WTC11 (cell line): ENCODE measurements at regions not wholly inside any gene's neighbourhood (a gene's known extent, or its start where the extent isn't known, plus 50 kb on each side); places are given as distances from the start of the nearest gene placed in this dataset.

Source experiments
- ATAC-seq: fragments of 200-7000 bp; cut with Tn5 transposase; 2 replicates; pipeline ENCODE4 v1.10.0; 2021; ENCODE audit warnings: mild to moderate bottlenecking, moderate library complexity
- CTCF ChIA-PET: fragments of 300-600 bp; sonication (Branson Sonifier 250); formaldehyde crosslinking; loops from one replicate; lab custom pipeline; 2021; ENCODE audit warnings: antibody characterized with exemption; lab: Charles Lee
- POLR2A ChIA-PET: fragments of 350-600 bp; sonication (Branson Sonifier 250); formaldehyde crosslinking; loops from one replicate; lab custom pipeline; 2021; ENCODE audit warnings: antibody characterized with exemption; lab: Charles Lee
- DNase-seq: peaks from one replicate; pipeline ENCODE4 v3.0.0; 2021; ENCODE audit warnings: low spot score
- H3K27ac Mint-ChIP-seq: 2 replicates; pipeline ENCODE4 v1.8.0; 2021; ENCODE audit warnings: mixed read lengths
- H3K27me3 Mint-ChIP-seq: 2 replicates; pipeline ENCODE4 v1.8.0; 2021; ENCODE audit warnings: low read depth, mild to moderate bottlenecking, moderate library complexity, mixed read lengths
- H3K36me3 Mint-ChIP-seq: 2 replicates; pipeline ENCODE4 v1.8.0; 2021; ENCODE audit warnings: mixed read lengths
- H3K4me1 Mint-ChIP-seq: 2 replicates; pipeline ENCODE4 v1.8.0; 2022; ENCODE audit warnings: mixed read lengths
- H3K4me3 Mint-ChIP-seq: 2 replicates; pipeline ENCODE4 v1.8.0; 2021; ENCODE audit warnings: mild to moderate bottlenecking, moderate library complexity, mixed read lengths
- H3K9me3 Mint-ChIP-seq: 2 replicates; pipeline ENCODE4 v1.8.0; 2021; ENCODE audit warnings: mixed read lengths
- AFF4 ChIP-seq: sonication (generic); formaldehyde crosslinking; IDR thresholded peaks from 2 replicates; pipeline ENCODE4 v1.8.1; 2023; ENCODE audit warnings: mild to moderate bottlenecking, missing genetic modification reagents, borderline replicate concordance
- ATF1 ChIP-seq: sonication (generic); formaldehyde crosslinking; IDR thresholded peaks from 2 replicates; pipeline ENCODE4 v1.8.1; 2023; ENCODE audit warnings: mild to moderate bottlenecking, moderate library complexity, missing genetic modification reagents
- ATF2 ChIP-seq: sonication (generic); formaldehyde crosslinking; IDR thresholded peaks from 2 replicates; pipeline ENCODE4 v1.8.1; 2022; ENCODE audit warnings: low read depth, missing genetic modification reagents, borderline replicate concordance
- ATF3 ChIP-seq: sonication (generic); formaldehyde crosslinking; conservative IDR thresholded peaks from 2 replicates; pipeline ENCODE4 v1.8.1; 2022; ENCODE audit warnings: mild to moderate bottlenecking, missing genetic modification reagents
- CBFB ChIP-seq: sonication (generic); formaldehyde crosslinking; IDR thresholded peaks from 2 replicates; pipeline ENCODE4 v1.8.1; 2022; ENCODE audit warnings: mild to moderate bottlenecking, low read depth, missing genetic modification reagents
- CREM ChIP-seq: sonication (generic); formaldehyde crosslinking; IDR thresholded peaks from 2 replicates; pipeline ENCODE4 v1.8.1; 2022; ENCODE audit warnings: mild to moderate bottlenecking, missing genetic modification reagents, moderate library complexity
- CTCF ChIP-seq: fragments of 200-600 bp; IDR thresholded peaks from 2 replicates; pipeline ENCODE4 v1.8.0; 2022; ENCODE audit warnings: antibody characterized with exemption
- E2F5 ChIP-seq: sonication (generic); formaldehyde crosslinking; IDR thresholded peaks from 2 replicates; pipeline ENCODE4 v1.8.1; 2022; ENCODE audit warnings: mild to moderate bottlenecking, moderate library complexity, missing genetic modification reagents
- FOXP1 ChIP-seq: sonication (generic); formaldehyde crosslinking; IDR thresholded peaks from 2 replicates; pipeline ENCODE4 v1.8.0; 2022; ENCODE audit warnings: missing genetic modification reagents, mild to moderate bottlenecking, moderate library complexity, borderline replicate concordance
- HMGA2 ChIP-seq: fragments of 250-450 bp; sonication (Bioruptor Pico); IDR thresholded peaks from 2 replicates; pipeline ENCODE4 v1.4.0; 2021; ENCODE audit warnings: mild to moderate bottlenecking, moderate library complexity
- JUN ChIP-seq: sonication (generic); formaldehyde crosslinking; IDR thresholded peaks from 2 replicates; pipeline ENCODE4 v1.8.0; 2023; ENCODE audit warnings: mild to moderate bottlenecking, missing genetic modification reagents
- NFYB ChIP-seq: sonication (generic); formaldehyde crosslinking; conservative IDR thresholded peaks from 2 replicates; pipeline ENCODE4 v1.8.0; 2022; ENCODE audit warnings: low read depth, missing genetic modification reagents
- NR2C2 ChIP-seq: sonication (generic); formaldehyde crosslinking; IDR thresholded peaks from 2 replicates; pipeline ENCODE4 v1.8.0; 2022; ENCODE audit warnings: mild to moderate bottlenecking, missing genetic modification reagents
- OVOL2 ChIP-seq: fragments of 250-450 bp; sonication (Bioruptor Pico); IDR thresholded peaks from 2 replicates; pipeline ENCODE4 v1.9.0; 2021; ENCODE audit warnings: mild to moderate bottlenecking, borderline replicate concordance
- RORB ChIP-seq: fragments of 250-450 bp; sonication (Bioruptor Pico); IDR thresholded peaks from 2 replicates; pipeline ENCODE4 v1.9.0; 2021; ENCODE audit warnings: mild to moderate bottlenecking
- SOX15 ChIP-seq: fragments of 250-450 bp; sonication (Bioruptor Pico); IDR thresholded peaks from 2 replicates; pipeline ENCODE4 v1.9.0; 2021; ENCODE audit warnings: mild to moderate bottlenecking
- ZNF121 ChIP-seq: sonication (generic); formaldehyde crosslinking; IDR thresholded peaks from 2 replicates; pipeline ENCODE4 v1.8.0; 2023; ENCODE audit warnings: missing genetic modification reagents
- ZNF138 ChIP-seq: sonication (generic); formaldehyde crosslinking; conservative IDR thresholded peaks from 2 replicates; pipeline ENCODE4 v1.8.1; 2022; ENCODE audit warnings: mild to moderate bottlenecking, moderate library complexity, missing genetic modification reagents
- ZNF263 ChIP-seq: sonication (generic); formaldehyde crosslinking; IDR thresholded peaks from 2 replicates; pipeline ENCODE4 v1.8.1; 2022; ENCODE audit warnings: low read depth, mild to moderate bottlenecking, moderate library complexity, missing genetic modification reagents
- ZNF425 ChIP-seq: fragments of 250-450 bp; sonication (Bioruptor Pico); conservative IDR thresholded peaks from 2 replicates; pipeline ENCODE4 v1.9.0; 2021; ENCODE audit warnings: mild to moderate bottlenecking
- ZNF512 ChIP-seq: sonication (generic); formaldehyde crosslinking; IDR thresholded peaks from 2 replicates; pipeline ENCODE4 v1.8.1; 2022; ENCODE audit warnings: missing genetic modification reagents, borderline replicate concordance
- ZNF671 ChIP-seq: fragments of 250-450 bp; sonication (Bioruptor Pico); IDR thresholded peaks from 2 replicates; pipeline ENCODE4 v1.8.0; 2021; ENCODE audit warnings: mild to moderate bottlenecking

- Mint-ChIP-seq H3K27ac (no peak overlapping the region), H3K36me3 (no peaks in the 10 kb centered on the region), H3K27me3 (no peaks in the 10 kb centered on the region), H3K4me1 (peaks cover 13% of the 10 kb centered on the region), H3K4me3 (no peak overlapping the region), H3K9me3 (no peaks in the 10 kb centered on the region)
- POLR2A ChIA-PET = no interaction called here
- CTCF ChIA-PET = interaction anchor here (2.0 kb wide), 1 partner anchor 37 kb away, joined by 6 read pairs; no protein-coding TSS in a partner anchor
- DNase-seq = no peak
- no peak for ATAC-seq
- TF ChIP-seq ZNF512 (CRISPR knock-in tag) = no peak
- TF ChIP-seq ZNF425 = no peak
- TF ChIP-seq ZNF263 (CRISPR knock-in tag) = no peak
- no peak for TF ChIP-seq ATF1 (CRISPR knock-in tag)
- no peak for TF ChIP-seq CBFB (CRISPR knock-in tag)
- no peak for TF ChIP-seq RORB (CRISPR knock-in tag)
- TF ChIP-seq SOX15 (CRISPR knock-in tag) = no peak
- TF ChIP-seq JUN (CRISPR knock-in tag) = no peak
- no peak for TF ChIP-seq CREM (CRISPR knock-in tag)
- TF ChIP-seq ATF3 = no peak
- TF ChIP-seq ATF2 = no peak
- TF ChIP-seq HMGA2 (CRISPR knock-in tag) = no peak
- no peak for TF ChIP-seq ZNF138 (CRISPR knock-in tag)
- no peak for TF ChIP-seq ZNF671 (CRISPR knock-in tag)
- TF ChIP-seq ZNF121 (CRISPR knock-in tag) = no peak
- no peak for TF ChIP-seq OVOL2
- no peak for TF ChIP-seq E2F5 (CRISPR knock-in tag)
- no peak for TF ChIP-seq NR2C2 (CRISPR knock-in tag)
- TF ChIP-seq FOXP1 = no peak
- no peak for TF ChIP-seq NFYB (CRISPR knock-in tag)
These were observed 136.5 kb upstream of the CCL2 start for GRCh38 chr17:34118564-34118963.

- H3K36me3 Mint-ChIP-seq = no peaks in the 10 kb centered on the region
- ChIA-PET CTCF (no interaction called here), POLR2A (no interaction called here)
- peaks cover 13% of the 10 kb centered on the region for H3K4me1 Mint-ChIP-seq
- H3K27me3 Mint-ChIP-seq = no peaks in the 10 kb centered on the region
- no peaks in the 10 kb centered on the region for H3K9me3 Mint-ChIP-seq
- no peak overlapping the region for H3K4me3 Mint-ChIP-seq
- no peak for DNase-seq
- ATAC-seq = no peak
- H3K27ac Mint-ChIP-seq = no peak overlapping the region
- TF ChIP-seq AFF4 (CRISPR knock-in tag) (no peak), CTCF (no peak)
These were observed 133.8 kb upstream of the CCL2 start for GRCh38 chr17:34121311-34121710.
